WTC11 (cell line): ENCODE measurements at regions not wholly inside any gene's neighbourhood (a gene's known extent, or its start where the extent isn't known, plus 50 kb on each side); places are given as distances from the start of the nearest gene placed in this dataset.

Experiments
- ATAC-seq: fragments of 200-7000 bp; cut with Tn5 transposase; 2 replicates; pipeline ENCODE4 v1.10.0; 2021; ENCODE audit warnings: mild to moderate bottlenecking, moderate library complexity
- CTCF ChIA-PET: fragments of 300-600 bp; sonication (Branson Sonifier 250); formaldehyde crosslinking; loops from one replicate; lab custom pipeline; 2021; ENCODE audit warnings: antibody characterized with exemption; lab: Charles Lee
- POLR2A ChIA-PET: fragments of 350-600 bp; sonication (Branson Sonifier 250); formaldehyde crosslinking; loops from one replicate; lab custom pipeline; 2021; ENCODE audit warnings: antibody characterized with exemption; lab: Charles Lee
- DNase-seq: peaks from one replicate; pipeline ENCODE4 v3.0.0; 2021; ENCODE audit warnings: low spot score
- H3K27ac Mint-ChIP-seq: 2 replicates; pipeline ENCODE4 v1.8.0; 2021; ENCODE audit warnings: mixed read lengths
- H3K27me3 Mint-ChIP-seq: 2 replicates; pipeline ENCODE4 v1.8.0; 2021; ENCODE audit warnings: low read depth, mild to moderate bottlenecking, moderate library complexity, mixed read lengths
- H3K36me3 Mint-ChIP-seq: 2 replicates; pipeline ENCODE4 v1.8.0; 2021; ENCODE audit warnings: mixed read lengths
- H3K4me1 Mint-ChIP-seq: 2 replicates; pipeline ENCODE4 v1.8.0; 2022; ENCODE audit warnings: mixed read lengths
- H3K4me3 Mint-ChIP-seq: 2 replicates; pipeline ENCODE4 v1.8.0; 2021; ENCODE audit warnings: mild to moderate bottlenecking, moderate library complexity, mixed read lengths
- H3K9me3 Mint-ChIP-seq: 2 replicates; pipeline ENCODE4 v1.8.0; 2021; ENCODE audit warnings: mixed read lengths
- CBFB ChIP-seq: sonication (generic); formaldehyde crosslinking; IDR thresholded peaks from 2 replicates; pipeline ENCODE4 v1.8.1; 2022; ENCODE audit warnings: mild to moderate bottlenecking, low read depth, missing genetic modification reagents
- CDX4 ChIP-seq: fragments of 250-450 bp; sonication (Bioruptor Pico); IDR thresholded peaks from 2 replicates; pipeline ENCODE4 v1.9.0; 2021; ENCODE audit warnings: moderate library complexity, mild to moderate bottlenecking, inconsistent platforms, borderline replicate concordance
- ELF4 ChIP-seq: sonication (generic); formaldehyde crosslinking; IDR thresholded peaks from 2 replicates; pipeline ENCODE4 v1.8.1; 2022; ENCODE audit warnings: low read depth, mild to moderate bottlenecking, moderate library complexity, missing genetic modification reagents
- ERG ChIP-seq: fragments of 250-450 bp; sonication (Bioruptor Pico); IDR thresholded peaks from 2 replicates; pipeline ENCODE4 v1.8.0; 2021; ENCODE audit warnings: mild to moderate bottlenecking
- ETV6 ChIP-seq: sonication (generic); formaldehyde crosslinking; IDR thresholded peaks from 2 replicates; pipeline ENCODE4 v1.8.1; 2022; ENCODE audit warnings: mild to moderate bottlenecking, missing genetic modification reagents
- GTF2I ChIP-seq: fragments of 250-450 bp; sonication (Bioruptor Pico); conservative IDR thresholded peaks from 2 replicates; pipeline ENCODE4 v1.4.0; 2021; ENCODE audit warnings: mild to moderate bottlenecking
- HMGA2 ChIP-seq: fragments of 250-450 bp; sonication (Bioruptor Pico); IDR thresholded peaks from 2 replicates; pipeline ENCODE4 v1.4.0; 2021; ENCODE audit warnings: mild to moderate bottlenecking, moderate library complexity
- IRF2 ChIP-seq: sonication (generic); formaldehyde crosslinking; IDR thresholded peaks from 2 replicates; pipeline ENCODE4 v1.8.0; 2022; ENCODE audit warnings: low read depth, missing genetic modification reagents, borderline replicate concordance
- KAT7 ChIP-seq: sonication (generic); formaldehyde crosslinking; IDR thresholded peaks from 2 replicates; pipeline ENCODE4 v1.8.1; 2023; ENCODE audit warnings: missing genetic modification reagents, mild to moderate bottlenecking, borderline replicate concordance
- MAX ChIP-seq: sonication (generic); formaldehyde crosslinking; IDR thresholded peaks from 2 replicates; pipeline ENCODE4 v1.8.0; 2022; ENCODE audit warnings: mild to moderate bottlenecking, missing genetic modification reagents
- MXD4 ChIP-seq: fragments of 250-450 bp; sonication (Bioruptor Pico); IDR thresholded peaks from 2 replicates; pipeline ENCODE4 v1.8.0; 2021; ENCODE audit warnings: mild to moderate bottlenecking, moderate library complexity, borderline replicate concordance
- PRDM15 ChIP-seq: sonication (generic); formaldehyde crosslinking; IDR thresholded peaks from 2 replicates; pipeline ENCODE4 v1.8.0; 2022; ENCODE audit warnings: missing genetic modification reagents
- TCF7 ChIP-seq: sonication (generic); formaldehyde crosslinking; IDR thresholded peaks from 2 replicates; pipeline ENCODE4 v1.8.0; 2022; ENCODE audit warnings: mild to moderate bottlenecking, low read depth, missing genetic modification reagents, moderate library complexity
- USF1 ChIP-seq: sonication (generic); formaldehyde crosslinking; IDR thresholded peaks from 2 replicates; pipeline ENCODE4 v1.8.0; 2022; ENCODE audit warnings: mild to moderate bottlenecking, missing genetic modification reagents
- ZBTB43 ChIP-seq: sonication (generic); formaldehyde crosslinking; IDR thresholded peaks from 2 replicates; pipeline ENCODE4 v1.8.1; 2023; ENCODE audit warnings: mild to moderate bottlenecking, missing genetic modification reagents
- ZMAT4 ChIP-seq: fragments of 250-450 bp; sonication (Bioruptor Pico); IDR thresholded peaks from 2 replicates; pipeline ENCODE4 v1.9.0; 2021; ENCODE audit warnings: mild to moderate bottlenecking
- ZNF232 ChIP-seq: sonication (generic); formaldehyde crosslinking; IDR thresholded peaks from 2 replicates; pipeline ENCODE4 v1.8.0; 2022; ENCODE audit warnings: mild to moderate bottlenecking, missing genetic modification reagents
- ZNF416 ChIP-seq: fragments of 250-450 bp; sonication (Bioruptor Pico); IDR thresholded peaks from 2 replicates; pipeline ENCODE4 v1.9.0; 2021; ENCODE audit warnings: mild to moderate bottlenecking, inconsistent platforms
- ZNF671 ChIP-seq: fragments of 250-450 bp; sonication (Bioruptor Pico); IDR thresholded peaks from 2 replicates; pipeline ENCODE4 v1.8.0; 2021; ENCODE audit warnings: mild to moderate bottlenecking
- ZSCAN18 ChIP-seq: fragments of 250-450 bp; sonication (Bioruptor Pico); IDR thresholded peaks from 2 replicates; pipeline ENCODE4 v2.1.2; 2022; ENCODE audit warnings: mild to moderate bottlenecking, moderate library complexity

- ChIA-PET POLR2A (no interaction called here), CTCF (no interaction called here)
Measured at GRCh38 chr3:39592311-39593050, 125.0 kb downstream of the MOBP start.

GRCh38 chr3:39593341-39593740 is 125.9 kb downstream of the MOBP start:
- Mint-ChIP-seq H3K36me3 (no peaks in the 10 kb centered on the region), H3K9me3 (peaks cover 7% of the 10 kb centered on the region; the same call in 1 of the 2 replicates), H3K27me3 (no peaks in the 10 kb centered on the region), H3K4me1 (no peaks in the 10 kb centered on the region), H3K4me3 (no peak overlapping the region), H3K27ac (no peak overlapping the region)
- no peak for DNase-seq
- ChIA-PET CTCF (no interaction called here), POLR2A (no interaction called here)
- no peak for ATAC-seq
- TF ChIP-seq ZNF232, result no peak
- no peak for TF ChIP-seq CDX4 (CRISPR knock-in tag)
- TF ChIP-seq ZNF416 (CRISPR knock-in tag), result no peak
- TF ChIP-seq MAX (CRISPR knock-in tag), result no peak
- TF ChIP-seq PRDM15 (CRISPR knock-in tag), result no peak
- no peak for TF ChIP-seq IRF2 (CRISPR knock-in tag)
- TF ChIP-seq HMGA2 (CRISPR knock-in tag), result no peak
- TF ChIP-seq KAT7 (CRISPR knock-in tag), result no peak
- no peak for TF ChIP-seq CBFB (CRISPR knock-in tag)
- TF ChIP-seq ZMAT4 (CRISPR knock-in tag), result no peak
- no peak for TF ChIP-seq ETV6 (CRISPR knock-in tag)
- no peak for TF ChIP-seq TCF7 (CRISPR knock-in tag)
- no peak for TF ChIP-seq MXD4 (CRISPR knock-in tag)
- TF ChIP-seq GTF2I, result no peak

More at GRCh38 chr3:39592311-39593050, 125.0 kb downstream of the MOBP start:
- Mint-ChIP-seq H3K27me3 (no peaks in the 10 kb centered on the region), H3K27ac (no peak overlapping the region), H3K9me3 (peaks cover under 1% of the 10 kb centered on the region; the same call in 1 of the 2 replicates), H3K36me3 (no peaks in the 10 kb centered on the region), H3K4me1 (no peaks in the 10 kb centered on the region)
- no peak for DNase-seq
- no peak for ATAC-seq
- no peak for TF ChIP-seq ZNF671
- TF ChIP-seq ELF4, result no peak
- no peak for TF ChIP-seq USF1 (CRISPR knock-in tag)
- no peak for TF ChIP-seq ZBTB43 (CRISPR knock-in tag)
- no peak for TF ChIP-seq ZSCAN18 (CRISPR knock-in tag)
- TF ChIP-seq ERG (CRISPR knock-in tag), result no peak
- TF ChIP-seq, all 79 proteins: peak for 0
- H3K4me3 Mint-ChIP-seq, result no peak overlapping the region
